ENCODE measurements at regions not wholly inside any gene's neighbourhood (a gene's known extent, or its start where the extent isn't known, plus 50 kb on each side); places are given as distances from the start of the nearest gene placed in this dataset.
"Not testable (repeated sequence)": the region's sequence is repeated elsewhere in the genome, so short reads cannot be mapped to it uniquely, and the experiment has no call there.

DNA sequence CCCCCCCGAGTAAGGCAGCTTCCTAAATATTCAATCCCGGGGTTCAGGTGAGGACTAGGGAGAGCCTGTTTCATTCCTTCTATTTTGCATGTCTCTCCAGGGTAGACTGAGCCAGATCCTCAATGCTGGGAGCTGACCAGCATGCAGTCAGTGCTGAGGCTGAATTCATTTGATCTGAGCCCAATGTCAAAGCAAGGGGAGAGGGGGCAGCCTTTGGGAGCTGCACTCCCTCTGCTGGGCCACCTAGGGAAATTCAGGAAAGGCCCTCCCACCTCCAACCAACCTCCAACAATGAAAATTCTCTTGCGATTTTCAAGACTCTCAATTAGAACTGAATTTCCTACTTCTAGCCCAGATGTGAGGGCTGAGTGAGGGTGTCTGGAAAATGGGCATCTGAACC lies 371.2 kb downstream of the NPHP4 start:
- DNase-seq = no peak

- DNase-seq = no peak
Observed at GRCh38 chr1:5620418-5620817, 371.8 kb downstream of the NPHP4 start.

DNA sequence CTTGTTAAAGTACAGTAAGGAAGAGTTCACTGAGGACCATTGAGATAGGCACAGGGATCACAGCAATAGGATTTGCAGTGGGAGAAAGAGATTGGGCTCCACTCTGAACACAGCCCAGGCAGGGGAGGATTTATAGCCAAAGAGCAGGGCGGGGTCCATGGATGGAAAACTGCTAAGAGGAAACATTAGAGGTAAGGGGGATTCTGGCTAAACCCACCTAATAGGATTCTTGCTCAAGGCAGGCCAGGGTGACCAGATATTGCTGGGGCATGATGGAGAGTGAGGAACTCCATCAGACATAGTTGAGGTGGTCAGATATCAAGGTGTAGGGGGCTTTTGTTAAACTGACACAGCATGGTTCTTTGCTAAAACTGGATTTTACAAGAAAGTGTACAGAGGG lies 372.8 kb downstream of the NPHP4 start:
- no peak for DNase-seq

- DNase-seq = no peak
Observed at GRCh38 chr1:5617546-5617945, 374.7 kb downstream of the NPHP4 start.

DNA sequence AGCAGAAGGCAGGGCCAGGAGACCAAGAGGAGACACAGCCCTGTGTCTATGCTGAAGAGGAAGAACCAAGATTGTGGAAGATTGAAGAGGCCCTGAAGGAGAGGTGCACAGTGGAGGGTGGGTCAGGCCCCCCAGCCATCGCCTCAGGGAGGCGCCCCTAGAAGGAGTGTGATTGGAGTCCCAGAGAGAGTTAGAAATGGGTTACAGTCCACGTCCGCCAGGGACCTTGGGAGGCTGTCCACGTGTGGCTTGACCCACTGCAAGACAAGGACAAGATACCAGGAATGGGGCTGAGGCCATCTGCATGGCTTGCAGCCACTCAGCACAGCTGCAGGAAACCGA lies 375.1 kb downstream of the NPHP4 start:
- DNase-seq = no peak

- no peak for DNase-seq
Observed at GRCh38 chr1:5616366-5617178, 375.7 kb downstream of the NPHP4 start.

DNA sequence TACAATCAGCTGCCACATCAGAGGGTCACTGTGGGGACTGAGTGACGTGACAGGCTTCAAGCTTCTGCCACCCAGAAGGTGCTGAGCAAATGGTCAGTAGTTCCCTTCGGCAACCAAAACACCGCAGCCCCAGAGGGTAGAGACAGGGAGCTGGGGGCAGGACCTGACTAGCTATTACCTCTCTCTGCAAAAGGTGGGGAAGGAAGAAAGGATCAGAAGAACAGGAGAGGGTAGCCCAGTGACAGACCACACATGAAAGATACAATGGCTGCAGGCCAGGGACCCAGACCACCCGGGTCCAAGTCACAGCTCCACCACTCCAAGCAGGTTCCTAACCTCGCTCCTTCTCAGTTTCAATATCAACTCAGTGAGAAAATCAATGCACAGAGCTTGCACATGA lies 377.1 kb downstream of the NPHP4 start:
- no peak for DNase-seq

DNA sequence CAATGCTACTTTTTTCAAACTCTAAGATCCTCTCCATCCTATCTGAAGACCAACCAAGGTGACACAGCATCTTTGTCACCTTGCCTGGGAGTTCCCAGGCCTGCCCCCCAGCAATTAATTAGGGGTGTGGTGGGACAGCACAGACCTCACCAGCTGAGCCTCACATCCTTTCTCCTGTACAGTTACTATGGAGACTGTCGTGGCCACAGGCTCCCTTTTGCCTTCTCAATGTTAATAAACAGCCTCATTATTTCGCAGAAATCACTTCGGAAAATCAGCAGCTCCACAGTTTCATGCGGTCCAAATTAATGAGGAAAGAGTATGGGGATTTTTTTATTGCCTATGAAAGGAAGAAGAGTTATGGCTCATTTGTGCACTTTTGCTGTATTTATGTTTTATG lies 378.3 kb downstream of the NPHP4 start:
- no peak for DNase-seq

DNA sequence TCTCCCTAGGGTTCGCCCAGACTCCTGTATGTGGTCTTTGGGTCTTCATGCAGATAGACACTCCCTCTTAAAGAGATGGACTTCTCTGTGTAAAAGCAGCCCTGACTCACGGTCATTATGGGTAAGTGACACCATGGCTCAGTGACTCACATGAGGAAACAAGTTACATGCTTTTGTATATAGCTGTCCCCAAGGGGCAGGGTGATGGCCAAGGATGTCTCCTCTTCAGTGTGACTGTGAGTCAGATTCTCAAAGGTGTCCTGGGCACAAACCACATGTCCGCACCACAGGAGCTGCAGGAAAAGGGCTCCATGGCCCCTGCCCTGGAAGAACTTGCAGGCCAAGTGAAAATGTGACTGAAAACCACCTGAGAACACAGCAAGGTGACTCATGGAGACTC lies 380.4 kb downstream of the NPHP4 start:
- DNase-seq = no peak

DNA sequence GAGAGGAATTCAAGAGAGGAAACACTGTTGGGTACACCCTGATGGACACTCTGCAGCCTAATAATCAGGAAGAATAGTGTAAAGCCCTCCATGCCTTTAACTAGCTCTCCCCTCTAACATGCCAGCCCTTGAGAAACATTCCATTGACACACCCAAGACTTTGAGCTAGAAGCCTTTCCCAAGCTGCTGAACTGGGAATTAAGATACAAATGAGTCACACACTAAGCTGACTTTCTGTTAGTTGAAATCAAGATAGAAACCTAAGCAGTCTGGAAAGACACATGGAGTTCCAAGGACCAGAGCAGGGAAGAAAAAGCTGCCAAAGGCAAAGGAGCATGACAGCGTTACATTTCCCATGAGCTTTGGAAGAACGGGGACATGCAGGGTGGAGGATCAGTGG lies 380.8 kb downstream of the NPHP4 start:
- no peak for DNase-seq

DNA sequence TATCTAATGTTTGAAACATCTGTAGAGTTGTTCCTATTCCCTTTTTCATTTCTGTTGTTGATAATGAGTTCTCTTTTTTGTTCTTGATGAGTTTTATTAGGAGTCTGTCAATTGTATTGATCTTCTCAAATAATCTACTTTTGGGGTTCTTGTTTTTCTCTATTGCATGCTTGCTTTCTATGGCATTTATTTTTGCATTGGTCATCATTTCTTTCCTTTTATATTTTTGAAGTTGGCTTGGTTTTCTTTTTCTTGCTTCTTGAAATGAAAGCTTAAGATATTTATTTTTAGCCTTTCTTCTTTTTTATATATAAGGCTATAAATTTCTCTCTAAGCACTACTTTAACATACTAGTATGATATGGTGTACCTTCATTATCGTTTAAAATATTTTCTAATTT lies 381.8 kb downstream of the NPHP4 start:
- DNase-seq = no peak

GRCh38 chr1:5603353-5604104 lies 388.7 kb downstream of the NPHP4 start:
- DNase-seq = no peak

DNA sequence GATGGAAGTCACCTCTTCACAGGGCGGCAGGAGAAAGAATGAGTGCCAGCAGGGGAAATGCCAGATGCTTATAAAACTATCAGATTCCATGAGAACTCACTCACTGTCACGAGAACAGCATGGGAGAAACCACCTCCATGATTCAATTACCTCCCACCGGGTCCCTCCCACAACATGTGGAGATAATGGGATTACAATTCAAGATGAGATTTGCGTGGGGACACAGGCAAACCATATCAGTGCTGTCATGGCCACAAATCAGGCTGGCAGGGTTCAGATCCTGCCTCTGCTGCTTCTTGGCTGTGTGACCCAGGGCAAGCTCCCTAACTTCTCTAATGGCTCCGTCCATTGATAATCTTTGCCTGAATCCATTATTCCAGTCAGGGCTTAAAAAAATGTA lies 389.5 kb downstream of the NPHP4 start:
- not testable (repeated sequence) for DNase-seq

- DNase-seq = no peak
Observed at GRCh38 chr1:5601516-5601915, 390.7 kb downstream of the NPHP4 start.

DNA sequence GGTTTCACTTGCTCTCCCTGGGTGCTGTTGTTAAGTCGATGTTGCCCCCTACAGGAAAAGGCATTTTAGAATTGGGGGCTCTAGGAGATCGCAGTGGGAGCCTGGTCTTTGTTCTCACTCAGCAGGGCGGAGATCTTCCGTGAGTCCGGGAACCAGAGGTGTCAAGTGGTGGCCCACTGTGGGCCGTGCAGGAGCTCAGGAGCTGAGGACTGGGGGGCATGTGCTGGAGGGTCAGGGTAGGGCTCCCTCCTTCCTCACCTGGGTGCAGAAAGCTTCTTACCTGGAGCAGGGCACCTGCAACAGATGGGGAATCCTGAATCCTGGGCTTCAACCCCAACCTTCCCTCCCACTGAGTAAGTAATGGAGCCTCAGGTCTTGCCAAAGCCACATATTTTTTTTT lies 392.7 kb downstream of the NPHP4 start:
- DNase-seq = no peak

- DNase-seq = no peak
Observed at GRCh38 chr1:5598824-5599395, 393.3 kb downstream of the NPHP4 start.

DNA sequence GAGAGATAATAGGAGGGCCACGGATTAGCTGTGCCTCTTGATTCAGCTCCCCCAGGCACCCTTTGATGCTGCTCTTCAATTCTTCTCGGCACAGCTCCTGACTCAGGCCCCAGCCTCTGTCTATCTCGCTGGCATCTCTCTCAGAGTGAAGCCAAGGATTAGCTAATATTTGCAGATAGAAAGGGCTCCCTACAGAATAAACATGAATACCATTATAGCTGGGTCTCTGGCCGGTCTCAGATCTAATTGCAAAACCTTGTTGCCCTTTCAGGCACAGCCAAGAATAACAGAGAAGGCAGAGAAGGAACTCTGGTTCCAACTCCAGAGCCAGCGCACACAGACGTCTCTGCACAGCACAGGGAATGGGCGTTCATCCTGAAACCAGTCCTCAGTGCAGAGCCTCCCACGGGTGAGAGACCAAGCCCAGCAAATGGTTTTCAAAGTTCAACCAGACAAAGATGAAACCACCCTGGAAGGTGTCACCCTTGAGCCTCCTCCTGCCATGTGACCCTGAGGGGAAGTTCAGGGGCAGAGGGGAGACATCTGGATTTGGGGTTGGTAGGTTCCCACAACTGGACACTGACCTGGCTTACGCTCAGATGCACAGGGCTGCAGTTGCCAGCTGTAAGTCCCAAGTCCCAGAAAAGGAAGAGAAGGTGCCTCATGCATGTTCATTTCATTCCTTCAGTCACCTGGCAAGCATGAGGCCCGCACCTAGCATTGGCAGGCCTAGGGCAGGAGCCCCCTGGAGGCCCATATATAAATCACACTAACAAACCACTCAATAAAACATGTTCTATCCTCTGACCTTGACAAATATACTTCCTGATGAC lies 394.0 kb downstream of the NPHP4 start:
- DNase-seq = no peak

DNA sequence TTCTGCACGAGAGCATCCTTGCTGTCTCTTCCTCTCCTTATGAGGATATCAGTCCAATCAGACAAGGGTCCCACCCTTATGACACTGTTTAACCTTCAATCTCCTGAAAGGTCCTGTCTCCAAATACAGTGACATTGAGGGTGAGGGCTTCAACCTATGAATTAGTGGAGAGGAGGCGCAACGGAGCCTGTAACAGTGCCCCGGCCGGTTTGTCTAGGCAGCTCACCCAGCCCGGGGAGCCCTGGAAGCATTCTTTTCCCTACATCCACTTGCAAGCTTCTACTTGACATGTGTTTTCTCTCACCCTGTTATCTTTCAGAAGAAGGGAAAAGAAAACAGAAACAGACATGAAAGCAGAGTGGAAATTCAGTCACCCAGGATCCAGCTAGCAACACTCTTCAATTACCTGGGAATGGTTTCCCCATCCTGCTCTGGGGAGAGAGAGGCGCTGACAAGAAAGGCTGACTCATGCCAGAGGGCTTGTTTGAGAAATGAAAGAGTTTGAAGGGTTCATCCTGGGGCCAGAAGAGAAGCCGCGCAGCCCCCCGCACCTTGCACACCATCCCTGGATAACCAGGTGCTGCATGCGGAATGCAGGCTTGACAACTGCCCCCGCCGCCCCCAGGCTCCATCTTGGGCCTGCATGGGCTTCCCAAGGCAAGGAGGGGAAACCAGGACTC lies 394.9 kb downstream of the NPHP4 start:
- no peak for DNase-seq

GRCh38 chr1:5596651-5597050 lies 395.6 kb downstream of the NPHP4 start:
- DNase-seq = no peak

DNA sequence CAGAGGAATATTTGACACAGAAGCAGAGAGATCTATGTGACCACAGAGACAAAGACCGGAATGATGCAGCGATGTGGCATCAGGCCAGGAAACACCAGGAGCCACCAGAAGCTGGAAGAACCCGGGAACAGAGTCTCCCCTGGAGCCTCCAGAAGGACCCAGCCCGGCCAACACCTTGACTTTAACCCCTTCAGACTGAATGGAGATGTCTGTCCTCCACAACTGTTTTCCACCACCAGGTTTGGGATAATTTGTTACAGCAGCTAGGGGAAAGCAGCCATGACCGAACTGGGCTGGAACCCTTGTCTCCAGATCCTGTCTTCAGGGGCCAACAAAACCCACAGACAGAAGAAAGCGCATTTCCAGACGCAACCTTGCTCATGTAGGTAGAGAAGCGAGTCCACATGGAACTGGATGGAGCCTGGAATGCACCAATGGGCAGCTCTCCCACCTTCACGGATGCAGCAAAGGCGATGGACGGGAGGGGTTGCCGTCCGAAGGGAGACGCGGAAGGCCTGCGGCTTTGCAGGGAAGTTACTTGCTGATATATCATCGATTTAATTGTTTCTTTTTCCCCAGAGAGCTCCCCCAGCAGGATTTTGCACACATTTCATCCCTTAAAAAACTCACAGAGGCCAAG lies 396.6 kb downstream of the NPHP4 start:
- DNase-seq = no peak

DNA sequence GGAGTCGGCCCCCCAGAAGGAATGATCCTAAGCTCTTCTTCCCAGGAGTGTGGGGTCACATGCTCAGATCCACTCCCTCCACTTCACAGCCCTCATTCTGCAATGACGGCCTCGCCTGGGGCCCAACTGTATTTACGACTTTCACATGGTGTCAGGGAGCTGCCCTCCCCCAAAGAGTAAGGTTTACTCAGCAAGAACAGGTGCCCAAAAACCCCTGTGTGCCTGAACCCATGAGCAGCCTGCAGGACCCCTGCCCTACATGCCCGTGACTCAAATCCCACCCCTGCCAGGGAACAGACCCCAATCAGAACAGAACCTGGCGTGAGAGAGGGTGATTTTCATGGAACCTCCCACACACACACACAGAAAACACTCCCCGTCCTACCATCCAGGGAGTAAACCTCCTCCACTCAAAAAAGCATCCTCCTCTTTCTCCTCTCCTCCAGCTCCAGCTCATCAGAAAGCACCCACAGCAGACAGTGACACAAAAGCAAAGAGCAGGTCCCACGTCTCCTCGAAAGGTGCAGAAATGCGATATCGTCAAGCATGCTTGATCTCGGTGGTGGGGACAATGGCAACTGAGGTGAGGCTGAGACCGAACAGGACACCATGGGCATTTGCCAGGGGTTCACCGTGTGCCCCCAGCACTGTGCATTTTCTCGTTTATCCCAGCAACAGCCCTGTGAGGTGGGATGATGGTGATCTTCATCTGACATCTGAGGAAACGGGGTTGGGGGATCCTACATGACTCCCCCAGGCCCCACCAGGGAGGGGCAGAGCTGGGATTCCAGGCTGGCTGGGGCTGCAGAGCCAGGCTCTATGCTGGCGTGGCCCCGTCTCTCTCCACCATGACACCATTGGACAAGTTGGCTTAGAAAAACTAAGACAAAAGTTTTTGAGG lies 397.9 kb downstream of the NPHP4 start:
- no peak for DNase-seq

Data from CD4-positive, alpha-beta T cell treated with Interleukin-4 for 4 hours (primary cell).